ENCODE measurements at regions not wholly inside any gene's neighbourhood (a gene's known extent, or its start where the extent isn't known, plus 50 kb on each side); places are given as distances from the start of the nearest gene placed in this dataset.

DNA sequence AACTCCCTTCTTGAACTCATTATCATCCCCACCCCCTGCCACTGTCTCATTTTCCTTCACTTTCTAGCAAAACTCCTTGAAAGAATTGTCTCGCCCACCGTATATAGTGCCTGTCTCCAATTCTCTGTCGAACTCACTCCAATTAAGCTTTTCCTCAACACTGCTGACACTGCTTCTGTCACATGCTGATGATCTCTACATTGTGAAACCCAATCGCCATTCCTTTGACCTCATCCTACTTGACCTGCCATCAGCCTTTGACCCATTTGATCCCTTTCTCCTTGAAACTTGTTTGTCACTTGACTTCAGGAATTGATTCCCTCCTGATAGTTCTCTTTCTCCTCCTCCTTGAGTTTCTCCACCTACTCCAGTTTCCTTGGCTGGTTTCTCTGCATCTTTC, 54.8 kb downstream of the CCDC71L start:
- DNase-seq, result no peak

DNA sequence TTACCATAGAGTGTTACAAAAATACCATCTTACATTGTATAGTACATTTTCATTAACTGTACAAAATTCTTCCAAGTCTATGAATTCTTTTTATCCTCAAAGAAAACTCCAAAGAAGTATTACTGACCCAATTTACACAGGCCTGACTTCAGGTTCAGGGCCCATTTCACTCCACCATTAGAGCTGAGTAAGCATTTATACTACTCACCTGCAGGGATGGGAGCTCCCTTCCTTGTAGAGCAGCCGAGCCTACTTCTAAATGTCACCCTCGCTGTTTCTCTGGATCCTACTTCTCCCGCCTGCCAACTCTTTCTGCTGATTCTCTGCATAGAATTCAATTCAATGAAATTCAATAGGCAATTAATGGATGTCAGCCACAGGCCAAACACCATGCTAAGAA, 56.0 kb downstream of the CCDC71L start:
- DNase-seq, result no peak

DNA sequence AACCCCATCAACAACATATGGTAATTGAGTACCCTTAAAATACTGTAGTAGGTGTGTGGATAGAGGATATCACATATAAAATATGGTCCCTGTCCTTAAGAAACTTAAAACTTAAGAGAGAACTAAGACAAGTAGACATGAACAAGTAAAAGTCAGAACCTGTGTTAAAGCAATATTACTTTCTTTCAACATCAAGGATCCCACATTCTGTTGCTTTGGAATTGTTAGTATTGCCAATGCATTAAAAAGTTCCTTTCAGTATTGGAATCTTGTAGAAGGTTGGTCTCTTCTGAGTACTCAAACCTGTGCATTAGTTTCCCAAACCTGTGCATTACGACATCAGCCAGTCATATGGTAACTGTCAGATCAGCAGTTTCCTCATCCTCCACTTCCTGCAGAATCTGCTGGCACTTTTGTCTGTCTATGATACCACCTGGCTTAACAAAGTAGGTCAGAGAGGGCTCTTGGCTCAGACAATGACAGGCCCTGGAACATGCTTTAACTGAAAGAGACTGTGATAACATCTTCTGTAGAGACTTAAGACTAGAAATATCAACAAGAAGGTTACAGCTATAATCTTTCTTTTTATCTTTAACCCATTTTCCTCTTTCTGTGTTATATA, 56.5 kb downstream of the CCDC71L start:
- no peak for DNase-seq

DNA sequence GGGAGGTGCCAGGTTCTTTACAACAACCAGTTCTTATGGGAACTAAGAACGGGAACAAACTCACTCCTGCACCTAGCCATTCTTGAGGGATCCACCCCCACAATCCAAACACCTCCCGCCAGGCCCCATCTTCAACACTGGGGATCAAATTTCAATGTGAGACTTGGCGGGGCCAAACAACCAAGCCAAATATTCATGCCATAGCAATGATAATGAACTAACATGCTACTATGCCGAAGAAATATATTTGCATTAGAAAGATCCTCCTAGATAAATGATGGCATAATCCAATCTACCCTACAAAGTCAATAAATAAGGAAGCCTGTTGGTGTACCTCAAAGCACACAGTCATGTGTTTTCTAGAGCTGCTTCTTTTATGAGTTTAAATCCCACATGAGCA, 57.6 kb downstream of the CCDC71L start:
- DNase-seq, result no peak

DNA sequence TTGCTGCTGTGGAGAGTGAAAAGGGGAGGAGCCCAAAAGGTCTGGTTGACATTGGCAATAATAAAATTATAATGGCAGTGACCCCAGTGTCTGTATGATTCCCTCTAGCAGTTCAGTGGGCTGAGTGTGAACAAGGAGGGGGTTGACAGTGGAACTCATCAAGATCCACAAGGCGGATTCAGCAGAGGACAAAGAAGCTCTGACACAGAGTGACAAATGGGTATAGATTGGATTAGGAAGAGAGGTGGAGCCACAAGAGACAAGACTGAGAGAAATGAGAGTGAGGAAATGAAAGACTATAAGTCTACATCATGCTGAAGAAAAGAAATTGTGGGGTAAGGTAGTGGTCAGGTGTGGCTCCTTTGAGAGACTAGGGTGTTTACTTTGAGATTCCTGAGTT, 58.9 kb downstream of the CCDC71L start:
- DNase-seq, result no peak

DNA sequence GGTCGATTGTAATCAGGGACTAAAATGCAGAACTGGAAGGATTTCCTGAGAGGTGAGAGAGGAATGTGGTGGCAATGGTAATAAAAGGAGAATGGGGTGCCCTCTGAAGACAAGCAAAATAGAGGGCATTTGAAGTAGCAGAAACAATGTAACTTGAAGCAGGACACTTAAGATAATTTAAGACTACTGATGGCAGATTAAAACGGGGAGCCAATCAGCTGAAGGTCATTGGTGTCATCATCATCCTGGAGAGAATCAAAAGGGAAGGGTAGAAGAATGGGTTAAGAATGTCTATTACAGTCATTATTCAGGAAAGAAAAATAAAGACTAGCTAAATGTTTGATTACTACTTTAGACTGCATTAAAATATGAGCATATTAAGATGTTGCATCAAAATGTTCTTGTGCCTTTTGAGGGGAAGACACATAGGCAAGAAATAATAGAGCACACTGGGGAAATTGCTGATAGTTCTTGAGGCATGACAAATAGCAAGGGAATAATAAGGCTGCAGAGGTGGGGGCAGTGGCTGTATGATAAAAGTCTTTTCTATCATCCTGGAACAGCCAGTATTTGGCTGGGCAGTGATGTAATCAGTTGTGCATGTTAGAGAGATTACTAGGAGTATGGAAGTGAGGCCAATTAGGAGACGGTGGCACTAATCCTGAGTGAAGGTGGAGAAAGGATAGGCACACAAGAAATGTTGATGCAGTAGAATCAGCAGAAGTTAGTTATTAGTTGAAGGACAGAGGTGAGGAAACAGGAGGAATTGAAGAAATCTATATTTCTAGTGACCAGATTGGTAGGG, 60.2 kb downstream of the CCDC71L start:
- no peak for DNase-seq

DNA sequence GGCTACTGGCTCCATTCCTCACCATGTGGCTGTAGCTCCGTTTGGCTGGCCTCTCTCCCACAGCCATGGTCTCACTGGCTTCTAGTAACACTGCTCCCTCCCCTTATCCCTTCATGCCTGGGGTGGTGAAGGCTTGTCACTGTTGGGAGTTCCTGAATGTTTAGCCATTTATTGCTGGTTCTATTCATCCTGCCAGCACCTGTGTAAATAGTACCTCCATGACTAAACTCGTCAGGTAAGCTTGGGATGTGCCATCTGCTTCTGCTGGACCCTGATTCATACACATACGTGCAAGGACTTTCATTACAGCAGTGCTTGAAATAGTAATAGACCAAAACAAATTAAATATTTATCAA, 61.6 kb downstream of the CCDC71L start:
- DNase-seq, result no peak

DNA sequence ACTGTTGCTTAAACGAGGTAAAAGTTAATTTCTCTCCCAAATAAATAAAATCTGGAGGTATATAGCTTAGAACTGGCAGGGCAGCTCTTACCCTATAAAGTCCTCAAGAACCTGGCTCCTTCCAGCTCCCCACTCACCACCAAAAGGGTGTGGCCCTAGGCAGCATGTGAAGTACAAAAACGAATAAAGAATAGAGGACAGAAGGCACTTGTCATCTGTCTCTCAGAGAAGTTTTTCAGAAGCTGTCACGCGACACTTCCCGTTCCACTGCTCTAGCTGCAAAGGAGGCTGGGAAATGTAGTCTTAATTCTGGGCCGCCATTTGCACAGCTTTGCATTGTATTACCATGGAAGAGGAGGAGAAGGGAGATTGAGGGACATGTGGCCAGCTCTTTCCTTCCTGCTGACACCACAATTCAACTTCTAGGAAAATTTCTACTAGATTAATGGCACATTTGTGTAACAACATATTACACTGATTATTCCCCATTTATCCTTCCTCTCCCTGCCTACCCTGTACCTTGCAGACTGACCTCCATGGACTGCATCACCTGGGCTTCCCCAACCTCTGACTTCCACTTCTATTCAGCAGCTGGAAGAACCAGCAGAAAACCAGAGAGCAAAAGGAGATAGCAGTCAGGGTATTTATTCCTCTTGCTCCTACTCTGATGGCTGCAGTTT, 62.2 kb downstream of the CCDC71L start:
- peak in 8 of 14 donors; percentile 1 to 16 (median 2) for DNase-seq

DNA sequence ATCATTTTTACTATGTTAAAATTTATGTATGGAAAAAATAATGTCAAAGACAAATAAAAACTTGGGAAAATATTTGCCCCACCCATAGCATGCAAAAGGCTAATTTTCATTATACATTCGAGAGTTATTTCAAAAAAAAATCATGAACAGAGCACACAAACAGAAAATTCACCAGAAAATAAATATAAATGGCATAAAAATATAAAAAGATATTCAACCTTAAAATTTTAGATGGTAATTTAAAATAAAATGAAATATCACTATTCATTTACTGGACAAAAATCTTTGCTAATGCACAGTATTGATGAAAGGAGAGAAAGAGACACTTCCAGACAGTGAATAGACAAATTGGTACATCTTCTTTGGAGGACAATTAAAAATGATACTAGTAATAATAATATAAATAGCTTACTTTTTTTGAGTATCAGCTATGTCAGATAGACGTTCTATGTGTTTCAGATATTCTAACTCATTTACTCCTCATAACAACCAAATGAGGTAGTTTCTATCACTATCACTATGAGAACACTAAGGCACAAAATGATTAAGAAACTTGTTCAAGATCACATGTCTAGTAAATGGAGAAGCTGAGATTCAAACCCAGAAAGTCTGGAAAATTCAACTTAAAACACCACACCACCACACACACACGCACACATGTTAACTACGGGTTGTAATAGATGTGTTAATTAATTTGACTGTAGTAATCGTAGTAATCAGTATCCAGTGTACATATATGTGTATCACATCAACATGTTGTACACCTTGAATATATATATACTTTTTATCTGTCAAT, 63.0 kb downstream of the CCDC71L start:
- DNase-seq, result no peak

DNA sequence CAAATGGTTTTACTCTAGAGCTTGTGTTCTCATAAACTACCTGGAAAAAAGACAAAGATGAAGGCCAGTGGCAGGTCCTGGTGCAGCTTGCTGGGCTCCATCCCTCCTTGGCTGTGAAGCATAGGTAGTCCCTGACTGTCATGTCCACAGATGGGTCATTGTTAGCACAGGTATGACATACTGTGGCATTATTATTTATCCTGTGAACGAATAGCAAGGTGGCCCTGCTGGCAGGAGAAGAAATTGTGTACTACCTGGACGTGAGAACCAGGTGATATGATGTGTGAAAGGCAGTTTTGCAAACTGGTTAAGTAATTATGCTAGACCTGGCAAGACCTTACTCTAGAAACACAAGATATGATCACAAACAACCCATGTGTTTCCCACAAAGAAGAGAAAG, 63.9 kb downstream of the CCDC71L start:
- no peak for DNase-seq

DNA sequence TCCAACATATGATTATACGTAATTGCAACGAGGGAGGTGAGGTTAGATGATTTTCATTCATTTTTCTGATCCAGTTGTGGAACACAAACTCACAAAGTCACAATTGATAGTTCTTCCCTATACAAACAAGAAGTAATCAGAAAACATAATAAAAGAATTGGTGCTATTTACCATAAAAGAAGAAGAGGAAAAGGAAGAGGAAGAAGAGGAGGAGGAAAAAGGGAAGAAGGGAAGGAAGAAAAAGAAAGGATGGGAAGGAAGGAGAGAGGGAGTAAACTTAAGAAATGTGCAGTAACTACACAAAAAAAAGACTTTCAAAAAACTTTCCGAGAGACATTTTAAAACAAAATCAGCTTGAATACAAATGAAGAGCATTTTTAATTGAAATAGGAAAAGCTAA, 65.0 kb downstream of the CCDC71L start:
- no peak for DNase-seq

DNA sequence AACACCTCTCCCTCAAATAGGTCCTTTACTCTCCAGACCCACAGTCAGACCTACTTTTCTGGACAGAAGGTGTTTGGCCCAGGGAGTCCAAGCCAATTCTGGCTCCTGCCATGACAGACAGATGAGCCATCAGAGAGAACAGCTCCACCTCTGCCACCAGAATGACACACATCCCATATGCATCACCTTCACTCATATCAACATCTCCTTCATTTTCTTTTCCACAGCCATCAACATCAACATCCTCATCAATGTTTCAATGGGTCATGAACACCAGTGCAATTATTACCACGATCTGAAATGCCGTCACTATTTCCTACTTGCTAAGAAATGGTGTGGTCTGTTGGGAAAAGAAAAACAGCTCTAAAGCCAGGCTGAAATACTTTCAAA, 67.9 kb downstream of the CCDC71L start:
- no peak for DNase-seq

DNA sequence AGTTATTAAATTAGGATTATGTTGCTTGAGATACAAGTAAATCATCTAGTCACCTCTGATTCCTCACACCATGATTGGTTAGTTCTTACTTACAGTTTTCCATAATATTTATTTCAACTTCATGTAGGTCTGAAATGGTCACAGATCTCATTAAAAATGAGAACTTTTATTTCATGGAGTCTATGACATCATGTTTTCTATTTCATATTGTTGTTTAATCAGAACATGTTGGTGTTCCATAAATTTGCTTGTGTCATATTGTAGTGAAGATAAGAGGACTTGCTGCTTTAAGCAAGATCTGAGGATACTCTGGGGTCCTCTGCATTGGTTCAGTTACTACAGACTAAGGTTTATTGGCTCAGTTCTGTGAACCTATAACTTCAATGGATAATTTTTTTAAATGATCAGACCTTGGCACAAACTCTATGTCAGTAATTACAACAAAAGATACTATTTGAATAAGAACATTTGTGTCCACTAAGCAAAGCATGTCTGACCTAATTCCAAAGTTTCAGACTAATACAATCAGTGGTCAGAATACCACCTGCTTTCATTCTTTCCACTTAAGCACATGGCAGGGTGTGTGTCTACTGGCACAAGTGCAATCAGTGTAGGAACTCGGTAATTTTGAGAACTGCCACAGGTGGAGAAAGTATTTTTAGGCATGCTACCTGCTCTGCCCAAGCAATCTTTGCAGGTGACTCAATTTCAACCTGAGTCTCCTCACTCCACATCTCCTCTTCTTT, 68.5 kb downstream of the CCDC71L start:
- no peak for DNase-seq

DNA sequence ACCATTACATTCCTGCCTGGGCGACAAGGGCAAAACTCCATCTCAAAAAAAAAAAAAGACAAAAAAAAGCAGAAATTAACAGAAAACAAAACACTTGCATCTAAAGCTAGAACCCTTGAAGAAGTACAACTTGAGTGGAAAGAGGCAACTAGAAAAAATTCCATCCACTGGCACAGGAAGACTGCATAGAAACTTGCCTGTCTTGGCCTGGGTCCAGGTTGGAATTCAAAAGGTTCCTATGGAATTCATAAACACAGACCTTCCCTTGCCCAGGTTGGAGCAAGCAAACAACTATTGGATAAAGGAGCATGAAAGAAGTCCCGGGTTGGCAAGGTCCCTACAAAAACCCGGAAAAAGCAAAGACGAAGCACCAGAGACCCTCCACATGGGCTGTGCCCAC, 69.8 kb downstream of the CCDC71L start:
- no peak for DNase-seq

DNA sequence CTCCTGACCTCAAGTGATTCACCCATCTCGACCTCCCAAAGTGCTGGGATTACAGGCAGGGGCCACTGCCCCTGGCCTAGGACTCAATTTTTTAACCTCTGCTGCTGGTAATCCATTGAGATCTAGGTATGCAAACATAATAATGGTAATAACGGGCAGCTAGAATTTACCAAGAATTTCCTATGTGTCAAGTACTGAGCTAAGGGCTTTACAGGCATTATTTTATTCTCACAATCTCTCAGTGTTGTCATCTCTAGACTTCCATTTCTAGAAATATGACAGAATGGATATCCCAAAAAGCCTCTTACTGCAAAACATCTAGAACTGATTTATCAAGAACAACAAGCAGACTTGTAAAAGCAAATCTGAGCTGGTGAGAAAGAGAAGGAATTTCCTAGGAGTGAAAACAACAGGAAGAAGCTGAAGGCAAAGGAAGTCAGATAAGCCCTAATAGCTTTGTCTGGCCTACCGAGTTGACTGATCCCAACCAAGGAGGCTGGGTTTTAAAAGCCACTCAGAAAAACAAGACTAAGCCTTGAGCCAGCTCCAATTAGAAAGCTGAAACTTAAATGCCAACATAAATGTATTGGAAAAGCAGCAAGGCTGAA, 70.6 kb downstream of the CCDC71L start:
- no peak for DNase-seq

DNA sequence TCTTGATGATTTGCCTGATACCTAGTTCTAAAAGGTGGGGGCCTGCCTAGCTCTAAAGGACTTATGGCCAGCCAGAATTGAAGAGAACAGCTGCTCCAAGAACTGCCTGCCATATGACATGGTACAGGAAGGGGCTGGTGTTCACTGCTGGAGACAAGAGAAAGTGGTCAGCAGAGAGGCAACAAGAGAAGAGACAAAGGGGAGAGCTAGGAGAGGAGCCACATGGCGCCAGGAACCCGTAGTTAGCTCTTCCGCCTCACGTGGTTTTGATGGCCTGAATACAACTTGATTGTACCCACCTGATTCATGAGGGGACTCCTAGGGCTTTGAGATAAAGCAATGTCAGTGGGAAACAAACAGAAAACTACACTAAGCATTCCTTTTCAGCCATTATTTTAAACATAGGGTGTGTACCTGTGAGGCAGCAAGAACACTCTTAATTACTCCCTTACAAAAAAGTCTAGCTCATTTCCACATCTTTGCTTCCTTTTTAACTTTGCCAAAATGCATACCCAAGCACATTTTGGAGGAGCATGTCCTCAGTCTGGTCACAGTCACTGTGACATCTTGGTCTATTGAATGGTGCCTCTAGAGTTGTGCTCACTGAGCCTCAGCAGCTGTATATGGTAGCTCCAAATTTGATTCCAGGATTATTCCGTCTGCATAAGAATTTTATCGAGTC, 71.6 kb downstream of the CCDC71L start:
- no peak for DNase-seq

DNA sequence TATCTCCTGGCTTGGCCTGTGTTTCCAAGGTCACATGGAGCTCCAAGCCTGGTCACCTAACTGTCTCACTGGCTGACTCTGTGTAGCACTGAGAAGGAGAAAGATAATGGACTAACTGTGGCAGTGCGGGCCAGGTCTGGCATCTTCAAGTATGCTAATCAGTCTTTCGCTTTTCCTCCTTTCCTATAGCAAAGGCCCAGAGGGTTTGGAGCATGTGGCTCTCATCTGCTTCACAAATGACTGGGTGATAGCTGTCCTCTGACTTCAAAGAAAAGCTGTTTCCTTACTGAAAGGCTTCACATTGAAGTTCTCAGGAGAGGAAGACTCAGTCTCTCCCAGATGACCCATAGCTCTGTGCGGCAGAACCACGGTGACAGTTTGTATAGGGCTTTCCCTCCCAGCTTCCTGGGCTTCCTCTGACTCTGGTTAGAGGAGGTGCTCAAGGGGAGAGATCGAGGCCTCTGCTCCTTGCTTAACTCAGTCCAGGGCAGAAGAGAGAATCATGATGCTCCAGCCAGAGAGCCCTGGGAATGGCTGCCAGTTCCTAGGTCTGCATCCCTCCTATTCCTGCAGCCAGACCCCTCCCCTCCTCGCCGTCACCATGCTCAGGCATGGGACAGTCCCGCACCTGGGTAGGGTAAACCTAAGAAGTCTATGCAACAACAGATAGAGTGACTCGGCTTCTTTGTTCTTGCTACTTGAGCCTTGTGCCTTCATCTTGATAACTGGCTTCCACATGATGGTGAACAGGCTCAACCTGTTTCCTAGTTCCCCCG, 72.3 kb downstream of the CCDC71L start:
- no peak for DNase-seq

DNA sequence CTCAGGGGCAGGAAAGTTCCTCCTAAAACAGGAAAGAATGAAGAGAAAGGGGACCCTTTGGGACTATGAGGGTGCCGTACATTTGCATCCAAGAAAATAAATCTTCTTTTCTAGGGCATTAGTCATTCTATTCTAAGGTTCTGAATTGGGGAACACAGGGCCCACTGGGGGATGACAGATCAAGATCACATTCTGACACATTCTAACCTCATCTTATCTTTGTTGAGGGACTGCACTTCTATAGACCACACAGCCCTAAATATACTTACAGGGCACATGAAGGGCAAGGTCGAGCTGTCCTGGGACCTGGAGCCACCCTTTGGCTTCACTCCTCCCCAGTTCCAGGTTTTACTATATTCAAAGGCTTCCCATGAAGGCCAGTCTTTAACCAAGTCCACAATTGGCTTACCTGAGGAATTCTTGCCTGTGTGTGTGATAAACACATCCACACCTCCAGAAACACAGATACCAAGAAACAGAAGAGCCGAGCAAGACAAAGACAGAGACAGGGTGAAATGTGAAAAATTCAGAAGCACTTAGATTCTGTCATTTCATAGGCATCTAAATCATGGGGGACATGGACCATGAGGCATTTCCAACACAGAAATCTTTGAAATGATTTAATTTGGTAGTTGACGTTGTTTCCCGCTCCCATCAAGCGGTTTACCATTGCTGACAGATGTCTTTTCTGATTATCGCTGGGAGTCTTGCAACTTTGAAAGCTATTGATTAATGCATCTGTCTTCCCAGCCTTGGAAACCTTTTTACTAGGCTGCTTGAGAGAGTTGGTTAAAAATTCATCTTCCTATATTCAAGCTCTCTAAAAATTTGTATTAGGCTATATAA, 75.8 kb downstream of the CCDC71L start:
- DNase-seq, result no peak
